ENCODE measurements at regions not wholly inside any gene's neighbourhood (a gene's known extent, or its start where the extent isn't known, plus 50 kb on each side); places are given as distances from the start of the nearest gene placed in this dataset.

DNA sequence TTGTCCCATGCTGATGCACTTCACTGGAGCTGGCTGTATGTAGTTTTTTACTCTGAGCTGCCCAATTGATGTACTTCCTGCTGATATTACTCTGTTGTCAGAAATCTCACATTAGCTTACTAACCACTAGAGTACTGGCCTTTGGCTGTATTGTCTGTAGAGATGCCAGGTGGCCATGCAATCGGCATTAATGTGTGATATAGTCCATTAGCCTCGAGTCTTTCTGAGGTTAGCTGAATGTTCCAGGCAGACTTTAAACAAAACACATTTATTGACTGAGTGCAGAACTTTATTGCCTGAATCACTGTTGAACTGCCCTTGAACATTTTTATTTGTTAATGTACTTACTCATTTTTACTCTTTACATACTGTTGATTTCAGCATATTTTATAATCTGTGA, 335.2 kb downstream of the PCDH10 start:
- TF ChIP-seq, protein P1, sequence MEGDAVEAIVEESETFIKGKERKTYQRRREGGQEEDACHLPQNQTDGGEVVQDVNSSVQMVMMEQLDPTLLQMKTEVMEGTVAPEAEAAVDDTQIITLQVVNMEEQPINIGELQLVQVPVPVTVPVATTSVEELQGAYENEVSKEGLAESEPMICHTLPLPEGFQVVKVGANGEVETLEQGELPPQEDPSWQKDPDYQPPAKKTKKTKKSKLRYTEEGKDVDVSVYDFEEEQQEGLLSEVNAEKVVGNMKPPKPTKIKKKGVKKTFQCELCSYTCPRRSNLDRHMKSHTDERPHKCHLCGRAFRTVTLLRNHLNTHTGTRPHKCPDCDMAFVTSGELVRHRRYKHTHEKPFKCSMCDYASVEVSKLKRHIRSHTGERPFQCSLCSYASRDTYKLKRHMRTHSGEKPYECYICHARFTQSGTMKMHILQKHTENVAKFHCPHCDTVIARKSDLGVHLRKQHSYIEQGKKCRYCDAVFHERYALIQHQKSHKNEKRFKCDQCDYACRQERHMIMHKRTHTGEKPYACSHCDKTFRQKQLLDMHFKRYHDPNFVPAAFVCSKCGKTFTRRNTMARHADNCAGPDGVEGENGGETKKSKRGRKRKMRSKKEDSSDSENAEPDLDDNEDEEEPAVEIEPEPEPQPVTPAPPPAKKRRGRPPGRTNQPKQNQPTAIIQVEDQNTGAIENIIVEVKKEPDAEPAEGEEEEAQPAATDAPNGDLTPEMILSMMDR (IDR thresholded peaks at IDR 0.05; ENCODE audit: insufficient read depth, low read depth, low read length), result no peak
- TF ChIP-seq EZH2 (IDR thresholded peaks at IDR 0.05; ENCODE audit: insufficient read depth, low read length), result no peak
